ENCODE measurements at regions not wholly inside any gene's neighbourhood (a gene's known extent, or its start where the extent isn't known, plus 50 kb on each side); places are given as distances from the start of the nearest gene placed in this dataset.

- Mint-ChIP-seq H3K4me1 (ENCODE audit: low read depth in 2 of 2) (no peaks in the 10 kb centered on the region), H3K27ac (no peak overlapping the region), H3K27me3 (no peaks in the 10 kb centered on the region), H3K36me3 (no peaks in the 10 kb centered on the region), H3K4me3 (no peak overlapping the region), H3K9me3 (no peaks in the 10 kb centered on the region)
- DNase-seq (ENCODE audit: low spot score) = no peak
- no peak for ATAC-seq
These were observed 1051.5 kb upstream of the C9orf72 start for GRCh38 chr9:28624771-28625170.

- DNase-seq (ENCODE audit: low spot score) (no peak), ATAC-seq (no peak)
- Mint-ChIP-seq H3K27me3 (no peaks in the 10 kb centered on the region), H3K4me1 (ENCODE audit: low read depth in 2 of 2) (no peaks in the 10 kb centered on the region), H3K4me3 (no peak overlapping the region), H3K36me3 (peaks cover 5% of the 10 kb centered on the region), H3K27ac (no peak overlapping the region), H3K9me3 (peaks cover 5% of the 10 kb centered on the region)
These were observed 1054.8 kb upstream of the C9orf72 start for GRCh38 chr9:28628031-28628430.

GRCh38 chr9:28648723-28649122, 1075.4 kb upstream of the C9orf72 start:
- no peaks in the 10 kb centered on the region for H3K36me3 Mint-ChIP-seq
- H3K4me3 Mint-ChIP-seq = no peak overlapping the region
- H3K4me1 Mint-ChIP-seq (ENCODE audit: low read depth in 2 of 2) = peaks cover 0 to 4% of the 10 kb centered on the region in 2 donors
- H3K27me3 Mint-ChIP-seq = no peaks in the 10 kb centered on the region
- DNase-seq (ENCODE audit: low spot score) = no peak
- peaks cover 4% of the 10 kb centered on the region for H3K9me3 Mint-ChIP-seq
- no peak for ATAC-seq
- no peak overlapping the region for H3K27ac Mint-ChIP-seq

GRCh38 chr9:28650327-28650726, 1077.0 kb upstream of the C9orf72 start:
- H3K9me3 Mint-ChIP-seq = peaks cover 5% of the 10 kb centered on the region
- DNase-seq (ENCODE audit: low spot score) (no peak), ATAC-seq (no peak)
- H3K4me1 Mint-ChIP-seq (ENCODE audit: low read depth in 2 of 2) = peaks cover 0 to 4% of the 10 kb centered on the region in 2 donors
- H3K4me3 Mint-ChIP-seq = no peak overlapping the region
- no peaks in the 10 kb centered on the region for H3K27me3 Mint-ChIP-seq
- no peaks in the 10 kb centered on the region for H3K36me3 Mint-ChIP-seq
- H3K27ac Mint-ChIP-seq = no peak overlapping the region

GRCh38 chr9:28651050-28651722, 1077.9 kb upstream of the C9orf72 start:
- peaks cover 0 to 3% of the 10 kb centered on the region in 2 donors for H3K4me1 Mint-ChIP-seq (ENCODE audit: low read depth in 2 of 2)
- no peak overlapping the region for H3K27ac Mint-ChIP-seq
- no peak for DNase-seq (ENCODE audit: low spot score)
- H3K27me3 Mint-ChIP-seq = no peaks in the 10 kb centered on the region
- peaks cover 8% of the 10 kb centered on the region for H3K9me3 Mint-ChIP-seq
- ATAC-seq = peak; percentile 59 to 80
- H3K36me3 Mint-ChIP-seq = no peaks in the 10 kb centered on the region
- H3K4me3 Mint-ChIP-seq = no peak overlapping the region

GRCh38 chr9:28653216-28653615, 1079.9 kb upstream of the C9orf72 start:
- DNase-seq (ENCODE audit: low spot score) (no peak), ATAC-seq (no peak)
- Mint-ChIP-seq H3K4me3 (no peak overlapping the region), H3K9me3 (peaks cover 8% of the 10 kb centered on the region), H3K36me3 (no peaks in the 10 kb centered on the region), H3K4me1 (ENCODE audit: low read depth in 2 of 2) (no peaks in the 10 kb centered on the region), H3K27me3 (no peaks in the 10 kb centered on the region), H3K27ac (no peak overlapping the region)

GRCh38 chr9:28656727-28657126, 1083.4 kb upstream of the C9orf72 start:
- H3K27me3 Mint-ChIP-seq = no peaks in the 10 kb centered on the region
- H3K4me1 Mint-ChIP-seq (ENCODE audit: low read depth in 2 of 2) = no peaks in the 10 kb centered on the region
- no peak overlapping the region for H3K4me3 Mint-ChIP-seq
- H3K27ac Mint-ChIP-seq = no peak overlapping the region
- H3K9me3 Mint-ChIP-seq = peaks cover 10% of the 10 kb centered on the region
- ATAC-seq = no peak
- H3K36me3 Mint-ChIP-seq = no peaks in the 10 kb centered on the region
- no peak for DNase-seq (ENCODE audit: low spot score)

- Mint-ChIP-seq H3K9me3 (peaks cover 3% of the 10 kb centered on the region), H3K27me3 (no peaks in the 10 kb centered on the region), H3K4me3 (no peak overlapping the region), H3K4me1 (ENCODE audit: low read depth in 2 of 2) (no peaks in the 10 kb centered on the region), H3K36me3 (no peaks in the 10 kb centered on the region), H3K27ac (no peak overlapping the region)
- no peak for ATAC-seq
- DNase-seq (ENCODE audit: low spot score) = no peak
These were observed 1088.6 kb upstream of the C9orf72 start for GRCh38 chr9:28661853-28662252.

GRCh38 chr9:28662675-28663074, 1089.4 kb upstream of the C9orf72 start:
- H3K9me3 Mint-ChIP-seq = peaks cover 3% of the 10 kb centered on the region
- no peak overlapping the region for H3K4me3 Mint-ChIP-seq
- no peaks in the 10 kb centered on the region for H3K36me3 Mint-ChIP-seq
- no peaks in the 10 kb centered on the region for H3K4me1 Mint-ChIP-seq (ENCODE audit: low read depth in 2 of 2)
- ATAC-seq (no peak), DNase-seq (ENCODE audit: low spot score) (no peak)
- H3K27me3 Mint-ChIP-seq = no peaks in the 10 kb centered on the region
- no peak overlapping the region for H3K27ac Mint-ChIP-seq

GRCh38 chr9:28668158-28668557, 1094.9 kb upstream of the C9orf72 start:
- no peak for DNase-seq (ENCODE audit: low spot score)
- Mint-ChIP-seq H3K4me1 (ENCODE audit: low read depth in 2 of 2) (no peaks in the 10 kb centered on the region), H3K27ac (no peak overlapping the region), H3K4me3 (no peak overlapping the region), H3K27me3 (no peaks in the 10 kb centered on the region), H3K9me3 (no peaks in the 10 kb centered on the region), H3K36me3 (no peaks in the 10 kb centered on the region)
- no peak for ATAC-seq

- Mint-ChIP-seq H3K27me3 (no peaks in the 10 kb centered on the region), H3K27ac (no peak overlapping the region), H3K36me3 (no peaks in the 10 kb centered on the region), H3K4me3 (no peak overlapping the region), H3K9me3 (no peaks in the 10 kb centered on the region), H3K4me1 (ENCODE audit: low read depth in 2 of 2) (no peaks in the 10 kb centered on the region)
- no peak for DNase-seq (ENCODE audit: low spot score)
- no peak for ATAC-seq
These were observed 1097.7 kb upstream of the C9orf72 start for GRCh38 chr9:28671000-28671399.

GRCh38 chr9:28678097-28678496, 1104.8 kb upstream of the C9orf72 start:
- no peaks in the 10 kb centered on the region for H3K4me1 Mint-ChIP-seq (ENCODE audit: low read depth in 2 of 2)

GRCh38 chr9:28688172-28688571, 1114.9 kb upstream of the C9orf72 start:
- H3K9me3 Mint-ChIP-seq = peaks cover 19% of the 10 kb centered on the region
- H3K36me3 Mint-ChIP-seq = peaks cover 9% of the 10 kb centered on the region
- no peak for ATAC-seq
- H3K4me3 Mint-ChIP-seq = no peak overlapping the region
- H3K4me1 Mint-ChIP-seq (ENCODE audit: low read depth in 2 of 2) = peaks cover 0 to 2% of the 10 kb centered on the region in 2 donors
- DNase-seq (ENCODE audit: low spot score) = no peak
- H3K27ac Mint-ChIP-seq = no peak overlapping the region
- no peaks in the 10 kb centered on the region for H3K27me3 Mint-ChIP-seq

More at GRCh38 chr9:28678097-28678496, 1104.8 kb upstream of the C9orf72 start:
- Mint-ChIP-seq H3K27ac (no peak overlapping the region), H3K36me3 (no peaks in the 10 kb centered on the region), H3K4me3 (no peak overlapping the region), H3K27me3 (no peaks in the 10 kb centered on the region), H3K9me3 (peaks cover 3% of the 10 kb centered on the region)
- DNase-seq (ENCODE audit: low spot score) = no peak
- ATAC-seq = no peak

- Mint-ChIP-seq H3K27ac (no peak overlapping the region), H3K27me3 (no peaks in the 10 kb centered on the region), H3K36me3 (no peaks in the 10 kb centered on the region), H3K9me3 (peaks cover 14% of the 10 kb centered on the region), H3K4me1 (ENCODE audit: low read depth in 2 of 2) (peaks cover 0 to 2% of the 10 kb centered on the region in 2 donors), H3K4me3 (no peak overlapping the region)
- DNase-seq (ENCODE audit: low spot score) (no peak), ATAC-seq (no peak)
These were observed 1118.7 kb upstream of the C9orf72 start for GRCh38 chr9:28692012-28692411.

- ATAC-seq = no peak
- H3K27me3 Mint-ChIP-seq = no peaks in the 10 kb centered on the region
- H3K27ac Mint-ChIP-seq = no peak overlapping the region
- peaks cover 3% of the 10 kb centered on the region for H3K9me3 Mint-ChIP-seq
- no peaks in the 10 kb centered on the region for H3K4me1 Mint-ChIP-seq (ENCODE audit: low read depth in 2 of 2)
- H3K4me3 Mint-ChIP-seq = no peak overlapping the region
- peaks cover 6% of the 10 kb centered on the region for H3K36me3 Mint-ChIP-seq
- DNase-seq (ENCODE audit: low spot score) = no peak
These were observed 1123.7 kb upstream of the C9orf72 start for GRCh38 chr9:28696960-28697359.

Data from natural killer cell treated with Interleukin-12 subunit alpha and Interleukin-12 subunit beta and Interleukin-15 and Interleukin-18, amount 100 ng/mL, for 72 hours (primary cell).